Liver (tissue), 3 donors: ENCODE measurements at regions not wholly inside any gene's neighbourhood (a gene's known extent, or its start where the extent isn't known, plus 50 kb on each side); places are given as distances from the start of the nearest gene placed in this dataset.

Experiments
- CTCF ChIP-seq: fragments of 150-350 bp; IDR thresholded peaks from 2 replicates; pipeline ENCODE4 v1.5.1; 2017; ENCODE audit warnings: improper control_type of control experiment, low read depth, low read length; ENCODE audit not compliant: missing input control
- GABPA ChIP-seq, 2 donors: IDR thresholded peaks in 1 of 2; conservative IDR thresholded peaks in 1 of 2; 2 replicates each; pipeline ENCODE4 v1.6.1; 2016; ENCODE audit warnings: antibody characterized with exemption in 2 of 2, mild to moderate bottlenecking in 1 of 2, moderate library complexity in 1 of 2
- MAX ChIP-seq: IDR thresholded peaks from 2 replicates; pipeline ENCODE4 v1.6.1; 2016; ENCODE audit warnings: antibody characterized with exemption
- RAD21 ChIP-seq, 2 donors: IDR thresholded peaks; 2 replicates each; pipeline ENCODE4 v1.6.1; 2016; ENCODE audit warnings: antibody characterized with exemption in 2 of 2, mild to moderate bottlenecking in 2 of 2
- SP1 ChIP-seq: IDR thresholded peaks from 2 replicates; pipeline ENCODE4 v1.6.1; 2018; ENCODE audit warnings: antibody characterized with exemption, mild to moderate bottlenecking
- YY1 ChIP-seq: IDR thresholded peaks from 2 replicates; pipeline ENCODE4 v1.6.1; 2016; ENCODE audit warnings: antibody characterized with exemption, mild to moderate bottlenecking
- donor health status: healthy.
- donor health status: healthy.

DNA sequence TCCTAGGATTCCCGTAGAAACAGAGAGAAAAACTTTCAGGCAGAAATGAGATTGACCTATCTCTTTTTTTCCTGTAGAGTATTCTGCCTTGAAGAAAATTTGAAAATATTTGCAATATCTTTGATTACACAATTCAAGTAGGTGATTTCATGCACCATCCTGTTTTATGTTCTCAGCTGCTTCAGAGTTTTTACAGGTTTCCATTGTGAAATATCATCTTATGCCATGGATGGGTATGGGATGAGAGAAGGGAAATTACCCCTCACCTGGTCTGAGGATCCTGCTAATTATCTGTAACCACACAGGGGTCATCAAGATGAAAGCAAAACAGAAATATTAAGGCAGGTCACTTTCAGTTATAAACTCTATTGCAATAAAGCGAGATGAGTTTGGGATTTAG, 264.8 kb downstream of the TXNL1 start:
- TF ChIP-seq MAX: no peak
- no peak for TF ChIP-seq CTCF
- no peak for TF ChIP-seq RAD21 (IDR thresholded peaks at IDR 0.05)
- no peak for TF ChIP-seq SP1
- TF ChIP-seq GABPA (IDR thresholded peaks at IDR 0.05 in 1 of 2, conservative IDR thresholded peaks at IDR 0.05 in 1 of 2): no peak
- no peak for TF ChIP-seq YY1
